Cardiac septum (tissue), 1 donor: ENCODE measurements at regions not wholly inside any gene's neighbourhood (a gene's known extent, or its start where the extent isn't known, plus 50 kb on each side); places are given as distances from the start of the nearest gene placed in this dataset.
"Not testable (repeated sequence)": the region's sequence is repeated elsewhere in the genome, so short reads cannot be mapped to it uniquely, and the experiment has no call there.

Source experiments
- DNase-seq: peaks from one replicate; pipeline ENCODE4 v3.0.0-alpha.2; 2020; ENCODE audit warnings: low spot score
- intact Hi-C: fragments of 100-400 bp; cut with DNase I; formaldehyde crosslinking; loops from one replicate; pipeline ENCODE4 v1.14.0; 2022
- donor health status: DM: no; HTN: no; CAD: no.

DNA sequence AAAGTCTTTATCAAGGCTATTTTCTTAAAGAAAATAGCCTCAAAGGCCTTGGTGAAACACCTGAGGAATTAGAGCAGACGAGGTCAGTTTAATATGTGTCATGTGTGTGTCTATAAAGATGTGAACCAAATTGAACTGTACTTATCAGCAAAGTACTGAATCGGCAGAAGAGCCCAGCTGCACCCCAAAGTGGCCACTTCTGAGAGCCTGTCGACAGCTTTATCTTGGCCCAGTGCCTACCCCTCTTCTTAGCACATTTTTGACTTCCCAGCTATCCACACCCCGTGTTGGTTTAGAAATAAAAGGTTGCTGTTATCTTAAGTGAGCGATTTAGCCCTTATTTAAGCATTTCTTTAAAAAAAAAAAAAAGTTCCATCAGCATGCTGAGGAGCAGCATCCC lies 329.7 kb downstream of the FBXW7 start:
- intact Hi-C loops, result loop anchor here (5.0 kb wide), 1 partner anchor 36 kb away; no protein-coding TSS in a partner anchor
- DNase-seq, result no peak

DNA sequence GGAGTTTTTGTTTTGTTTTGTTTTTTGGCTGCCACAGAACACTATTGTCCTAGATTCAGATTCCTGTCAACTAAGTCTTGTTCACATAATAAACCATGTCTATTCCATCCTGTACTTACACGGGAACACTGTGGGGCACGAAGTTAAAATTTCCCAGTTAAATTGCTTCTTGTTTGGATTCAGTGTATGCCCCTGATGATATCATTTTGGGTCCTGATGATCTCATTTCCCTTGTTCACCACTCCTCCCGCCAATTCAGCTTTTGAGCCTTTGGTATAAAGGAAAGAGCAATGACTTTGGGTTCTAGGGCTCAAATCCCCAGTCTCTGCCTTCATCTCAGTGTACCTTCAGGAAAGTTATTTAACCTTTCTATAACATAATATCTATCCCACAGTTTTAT lies 333.5 kb downstream of the FBXW7 start:
- intact Hi-C loops, result no loop called here
- DNase-seq, result no peak

DNA sequence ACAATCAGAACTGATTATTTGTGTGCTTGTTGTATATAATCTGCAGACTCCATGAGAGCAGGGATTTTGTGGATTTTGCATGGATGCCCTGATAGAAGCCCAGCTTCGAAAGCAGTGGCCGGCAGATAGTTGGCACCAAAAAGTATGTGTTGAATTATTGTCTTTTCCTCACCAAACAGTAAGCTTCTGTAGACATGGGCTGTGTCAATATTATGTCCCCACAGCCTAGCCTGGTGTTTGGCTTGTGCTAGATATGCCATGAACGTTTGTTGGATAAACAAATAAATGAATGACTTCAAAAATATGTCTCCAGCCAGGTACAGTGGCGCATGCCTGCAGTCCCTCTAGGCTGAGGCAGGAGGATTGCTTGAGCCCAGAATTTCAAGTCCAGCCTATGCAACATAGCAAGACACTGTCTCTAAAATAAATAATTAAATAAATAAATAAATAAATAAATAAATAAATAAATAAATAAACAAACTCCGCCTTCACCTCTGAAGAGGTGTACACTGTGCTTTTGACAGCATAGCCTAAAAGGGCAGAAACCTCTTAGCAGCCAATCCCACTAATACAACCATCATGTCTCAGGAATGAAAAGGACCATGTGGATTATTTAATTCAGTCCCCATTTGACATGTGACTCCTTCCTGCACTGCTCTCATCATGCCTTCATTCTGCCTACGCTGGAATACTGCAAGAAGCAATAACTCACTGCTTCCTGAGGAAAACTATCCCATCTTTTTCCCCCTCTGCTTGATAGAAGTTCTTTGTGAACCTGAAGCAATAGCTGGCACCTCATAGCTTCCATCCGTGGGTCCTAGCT lies 335.2 kb downstream of the FBXW7 start:
- intact Hi-C loops, result no loop called here
- DNase-seq, result no peak

GRCh38 chr4:152197211-152197610 lies 338.7 kb downstream of the FBXW7 start:
- no peak for DNase-seq

GRCh38 chr4:152195888-152196287 lies 340.0 kb downstream of the FBXW7 start:
- no peak for DNase-seq
- intact Hi-C loops, result no loop called here

More at GRCh38 chr4:152197211-152197610, 338.7 kb downstream of the FBXW7 start:
- intact Hi-C loops, result no loop called here

DNA sequence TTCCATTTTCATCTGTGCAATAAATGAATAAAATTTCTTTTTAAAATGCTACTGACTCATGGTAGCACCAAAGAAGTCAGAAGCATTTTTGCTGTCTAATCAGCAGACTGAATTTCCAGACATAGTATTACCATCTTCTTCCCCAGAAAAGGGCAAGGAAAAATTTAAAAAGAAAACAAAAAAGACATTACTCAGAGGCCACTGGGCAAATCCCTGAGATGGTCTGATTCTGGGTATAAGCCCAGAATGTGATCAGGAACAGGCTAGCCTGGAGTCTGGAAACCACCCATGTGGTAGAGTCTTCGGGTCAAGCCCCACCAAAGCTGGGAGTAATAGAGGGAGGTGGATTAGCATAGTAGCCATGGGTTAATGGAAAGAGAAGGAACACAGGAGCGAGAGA lies 342.8 kb downstream of the FBXW7 start:
- intact Hi-C loops, result no loop called here
- DNase-seq, result no peak

DNA sequence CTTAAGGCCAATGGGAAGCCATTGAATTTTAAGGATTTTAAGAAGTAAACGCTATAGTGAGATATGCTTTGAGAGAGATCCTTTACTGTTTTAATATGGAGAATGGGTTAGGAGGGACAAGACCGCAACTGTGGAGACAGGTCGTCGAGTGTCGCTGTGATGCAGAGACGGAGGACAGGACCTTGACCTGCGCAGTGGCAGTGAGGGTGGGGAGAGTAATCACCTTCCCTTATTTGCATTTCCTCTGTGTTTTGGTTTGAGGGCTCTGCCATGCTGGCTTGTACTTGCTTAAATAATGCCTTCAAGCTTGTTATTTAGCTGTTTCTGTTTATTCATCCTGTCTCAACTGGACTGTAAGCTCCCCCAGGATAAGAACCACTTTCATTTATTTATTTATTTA lies 345.0 kb downstream of the FBXW7 start:
- no peak for DNase-seq
- intact Hi-C loops, result no loop called here

GRCh38 chr4:152189451-152190179 lies 346.3 kb downstream of the FBXW7 start:
- no peak for DNase-seq
- intact Hi-C loops, result no loop called here

GRCh38 chr4:152188801-152189200 lies 347.1 kb downstream of the FBXW7 start:
- intact Hi-C loops, result no loop called here
- no peak for DNase-seq

GRCh38 chr4:152187693-152188092 lies 348.2 kb downstream of the FBXW7 start:
- no peak for DNase-seq
- intact Hi-C loops, result no loop called here

DNA sequence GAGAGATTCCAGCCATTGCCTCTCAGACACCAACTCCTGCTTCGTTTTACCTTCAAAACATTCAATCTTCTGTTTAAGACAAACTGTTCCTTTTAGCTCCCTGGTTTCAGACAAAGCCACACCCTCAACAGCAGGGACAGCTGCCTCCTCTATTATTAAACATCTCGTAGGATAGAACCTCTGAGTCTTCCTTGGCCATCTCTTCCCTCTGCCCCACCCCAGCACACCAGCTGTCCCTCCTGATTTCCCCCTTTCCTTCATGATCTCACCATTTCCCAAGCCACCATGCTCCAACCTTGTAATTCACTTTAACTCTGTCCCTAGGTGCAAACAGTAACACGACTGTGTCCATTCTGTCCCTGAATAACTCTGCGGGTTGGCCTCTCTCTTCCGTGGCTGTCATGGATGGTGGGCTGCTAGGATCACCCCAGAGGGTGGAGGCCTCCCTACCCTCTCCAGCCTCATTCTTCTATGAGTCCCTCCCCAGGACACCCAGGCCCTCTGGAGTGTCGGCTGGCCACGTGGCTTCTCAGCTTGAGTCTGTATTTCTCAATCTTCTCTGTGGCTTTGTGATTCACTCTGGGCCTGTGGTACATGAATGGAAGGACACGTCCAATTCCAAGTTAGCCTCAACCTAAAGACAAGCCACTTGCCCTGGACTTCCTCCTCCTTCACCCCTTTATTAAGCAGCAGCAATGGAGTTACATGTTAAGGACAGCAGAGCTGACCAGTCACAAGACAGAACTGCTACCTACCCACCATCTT lies 349.9 kb downstream of the FBXW7 start:
- intact Hi-C loops, result no loop called here
- no peak for DNase-seq

DNA sequence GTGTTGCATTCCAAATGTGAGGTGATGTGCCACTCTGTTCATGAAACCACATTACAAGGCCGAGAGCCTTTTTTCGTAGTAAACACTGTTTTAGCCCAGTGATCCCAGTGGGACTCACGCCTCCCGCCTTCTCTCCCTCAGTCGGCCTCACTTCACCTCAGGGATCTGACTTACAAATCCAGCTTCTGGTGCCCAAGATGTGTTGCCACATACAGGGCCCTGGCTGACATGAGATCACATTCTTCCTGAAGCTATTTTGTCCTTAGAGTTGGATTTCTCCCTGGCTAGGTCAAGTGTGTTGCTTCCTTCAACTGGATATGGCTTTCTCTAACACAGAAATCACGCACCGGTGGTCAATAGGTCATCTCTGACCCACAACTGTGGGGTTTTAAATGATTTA lies 354.7 kb downstream of the FBXW7 start:
- intact Hi-C loops, result no loop called here
- DNase-seq, result no peak

DNA sequence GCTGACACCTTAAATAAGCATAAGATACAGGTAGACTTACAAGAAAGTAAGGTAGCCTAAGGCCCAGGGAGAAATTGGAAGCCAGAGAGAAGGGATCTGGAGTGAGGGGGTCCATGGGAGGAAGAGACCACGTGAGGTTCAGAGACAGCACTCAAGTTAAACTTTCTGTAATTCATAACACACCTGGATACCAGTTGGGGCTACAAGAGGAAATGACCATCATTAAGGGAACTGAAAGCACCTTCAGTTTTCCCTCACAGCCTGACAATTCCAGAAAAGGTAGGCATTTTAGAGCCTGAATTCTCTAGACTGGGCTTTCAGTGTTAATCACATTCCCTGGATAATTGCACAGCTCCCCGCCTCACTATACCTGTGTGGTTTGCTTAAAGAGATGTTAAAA lies 355.5 kb downstream of the FBXW7 start:
- no peak for DNase-seq
- intact Hi-C loops, result no loop called here

DNA sequence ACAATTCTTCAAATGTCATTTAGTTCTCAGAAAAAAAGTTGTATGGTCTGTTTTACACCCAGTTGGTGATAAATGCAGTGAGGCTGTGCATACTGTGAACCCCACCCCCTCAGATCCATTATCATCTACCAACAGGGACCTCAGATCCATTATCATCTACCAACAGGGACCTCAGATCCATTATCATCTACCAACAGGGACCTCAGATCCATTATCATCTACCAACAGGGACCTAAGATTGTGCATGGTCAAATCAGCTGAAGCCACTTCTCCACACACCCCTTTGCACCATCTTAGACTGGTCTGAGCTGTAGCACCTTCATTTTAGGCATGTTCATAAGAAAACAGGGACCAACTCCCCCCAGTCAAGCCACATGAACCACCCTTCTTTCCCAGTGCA lies 358.4 kb downstream of the FBXW7 start:
- intact Hi-C loops, DNase-seq: not testable (repeated sequence)

DNA sequence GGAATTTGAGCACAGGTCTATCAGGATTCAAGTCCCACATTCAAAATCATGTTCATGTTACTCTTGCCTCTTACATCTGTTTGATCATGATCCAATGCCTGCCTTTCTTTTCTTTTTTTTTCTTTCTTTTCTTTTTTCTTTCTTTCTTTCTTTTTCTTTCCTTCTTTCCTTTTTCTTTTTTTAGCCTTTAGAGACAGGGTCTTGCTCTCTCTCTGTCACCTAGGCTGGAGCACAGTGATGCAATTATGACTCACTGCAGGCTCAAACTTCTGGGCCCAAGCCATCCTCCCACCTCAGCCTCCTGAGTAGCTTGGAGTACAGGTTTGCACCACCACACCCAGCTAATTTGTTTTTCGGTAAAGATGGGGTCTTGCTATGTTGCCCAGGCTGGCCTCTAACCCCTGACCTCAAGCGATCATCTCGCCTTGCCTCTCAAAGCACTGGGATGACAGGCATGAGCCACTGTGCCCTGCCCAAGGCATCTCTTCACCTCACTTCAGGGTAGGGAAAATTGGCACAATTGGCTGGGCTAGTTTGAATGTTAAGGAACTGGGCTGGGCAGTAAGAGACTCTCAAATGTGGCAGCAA lies 359.2 kb downstream of the FBXW7 start:
- intact Hi-C loops, result loop anchor here (1.0 kb wide), 1 partner anchor 40 kb away; no protein-coding TSS in a partner anchor

GRCh38 chr4:152175586-152175985 lies 360.3 kb downstream of the FBXW7 start:
- intact Hi-C loops, result no loop called here
- DNase-seq, result no peak

More for the DNA sequence above, 359.2 kb downstream of the FBXW7 start:
- DNase-seq, result no peak

DNA sequence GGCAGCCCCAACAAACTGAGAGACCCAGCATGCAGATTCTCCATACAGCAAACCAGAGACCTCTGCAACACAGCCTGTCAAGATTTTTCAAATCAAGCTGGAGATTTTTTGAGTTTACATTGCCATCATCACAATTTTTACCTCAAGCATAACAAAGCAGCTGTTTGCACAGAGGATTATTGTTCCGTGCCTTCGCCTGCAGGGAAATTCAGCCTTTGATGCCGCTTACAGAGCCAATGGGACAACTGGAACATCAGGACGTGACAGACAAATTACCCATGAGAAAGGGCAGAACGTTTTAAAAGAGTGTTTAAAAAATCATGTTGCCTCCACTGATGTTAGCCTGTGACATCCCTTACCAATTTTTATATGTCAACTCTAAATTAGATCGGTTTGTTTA lies 363.7 kb downstream of the FBXW7 start:
- DNase-seq, result no peak
- intact Hi-C loops, result no loop called here

GRCh38 chr4:152171556-152171955 lies 364.3 kb downstream of the FBXW7 start:
- intact Hi-C loops, result no loop called here
- DNase-seq, result no peak

DNA sequence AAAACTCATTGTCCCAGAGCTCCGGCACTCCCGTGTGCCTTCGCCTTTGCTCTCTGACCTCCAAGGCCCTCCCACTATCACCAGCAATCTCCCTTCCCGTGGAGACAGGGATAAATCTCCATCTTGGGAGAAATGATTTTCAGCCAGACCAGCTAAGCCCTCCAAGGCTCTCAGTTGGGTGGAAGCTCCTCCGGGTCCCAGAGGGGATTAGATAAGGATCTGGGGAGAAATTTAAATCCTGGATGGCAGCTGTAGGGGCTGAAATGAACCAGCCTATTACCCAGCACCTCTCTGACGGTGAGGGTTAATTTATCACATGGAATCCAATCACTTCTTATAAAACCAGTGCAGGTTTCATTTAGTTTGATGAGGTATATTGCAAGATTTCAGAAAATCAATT lies 366.2 kb downstream of the FBXW7 start:
- no peak for DNase-seq
- intact Hi-C loops, result no loop called here
